SHP77 treated with DMSO at 0.1 percent for 48 hours (cell line): ENCODE measurements at regions not wholly inside any gene's neighbourhood (a gene's known extent, or its start where the extent isn't known, plus 50 kb on each side); places are given as distances from the start of the nearest gene placed in this dataset.
"Not testable (repeated sequence)": the region's sequence is repeated elsewhere in the genome, so short reads cannot be mapped to it uniquely, and the experiment has no call there.

ENCODE experiments used
- DNase-seq: peaks from one replicate; lab custom pipeline; 2025; lab: John Stamatoyannopoulos, UW

DNA sequence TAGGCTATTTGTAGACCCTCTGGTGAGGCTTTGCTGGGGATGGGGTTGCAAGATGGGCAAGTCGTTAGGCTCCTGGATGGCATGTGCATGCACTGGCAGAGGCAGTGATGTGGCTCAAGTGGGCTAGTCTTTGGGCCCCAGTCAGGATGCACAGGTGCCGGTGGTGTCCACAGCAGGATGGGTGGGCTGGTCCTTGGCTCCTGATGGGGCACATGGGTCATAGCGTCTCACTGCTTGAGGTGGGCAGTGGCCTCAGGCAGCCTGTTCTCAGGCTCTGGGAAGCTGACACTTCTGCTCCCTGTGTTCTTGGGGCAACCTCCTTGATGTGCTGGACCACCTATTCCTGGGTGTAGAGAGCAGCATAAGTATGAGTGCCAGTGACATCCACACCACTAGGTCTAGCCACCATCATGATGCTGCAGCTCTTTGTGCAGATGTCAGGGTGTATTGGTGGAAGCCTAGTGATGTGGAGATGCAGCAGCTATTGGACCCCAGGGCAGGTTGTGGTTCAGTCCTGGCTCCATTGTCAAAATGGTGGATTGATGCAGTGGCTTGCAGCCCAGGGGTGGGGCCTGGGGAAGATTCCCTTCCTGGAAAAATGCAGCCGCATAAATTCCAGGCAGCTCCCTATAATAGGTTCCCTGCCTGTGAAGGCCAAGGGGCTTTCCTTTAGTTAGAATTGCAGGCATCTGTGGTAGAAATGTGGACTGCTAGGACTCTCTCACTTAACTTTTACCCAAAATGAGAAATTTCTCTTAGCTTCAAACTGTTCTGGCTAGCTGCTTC, 742.5 kb upstream of the MDGA2 start:
- no peak for DNase-seq

GRCh38 chr14:48401321-48401720, 725.9 kb upstream of the MDGA2 start:
- DNase-seq = no peak

- DNase-seq = peak; percentile 46
These were observed 723.4 kb upstream of the MDGA2 start for GRCh38 chr14:48398675-48399282.

DNA sequence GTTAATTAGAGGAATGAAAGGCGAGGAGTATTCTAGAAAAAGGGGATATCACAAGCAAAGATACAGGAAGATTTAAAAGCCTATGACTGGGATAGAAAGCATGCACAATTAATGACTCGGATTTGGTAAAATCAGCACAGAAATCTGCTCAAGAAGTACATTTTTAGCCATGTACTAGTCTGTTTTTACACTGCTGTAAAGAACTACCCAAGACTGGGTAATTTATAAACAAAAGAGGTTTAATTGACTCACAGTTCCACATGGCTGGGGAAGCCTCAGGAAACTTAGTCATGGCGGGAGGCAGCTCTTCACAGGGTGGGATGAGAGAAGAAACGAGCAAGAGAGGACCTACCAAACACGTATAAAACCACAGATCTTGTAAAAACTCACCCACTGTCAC, 716.3 kb upstream of the MDGA2 start:
- DNase-seq = no peak

DNA sequence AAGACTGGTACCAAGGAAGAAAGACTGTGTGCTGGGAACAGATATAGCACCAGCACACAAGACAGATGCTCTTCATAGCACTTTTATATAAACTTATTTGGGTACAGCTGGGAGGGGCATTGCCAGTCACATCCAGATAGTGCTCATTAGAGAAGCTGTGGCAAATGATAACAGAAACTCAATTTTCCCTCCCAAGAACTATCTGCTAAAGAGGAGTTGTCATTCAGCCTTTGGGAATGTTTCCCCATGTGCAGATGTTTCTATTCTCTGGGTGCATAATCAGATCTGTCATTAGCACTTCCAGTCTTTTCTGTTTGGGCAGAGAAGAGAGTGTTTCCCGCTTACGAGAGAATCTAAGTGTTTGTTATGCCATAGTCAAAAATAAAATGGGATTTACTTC, 714.9 kb upstream of the MDGA2 start:
- DNase-seq = no peak

- DNase-seq = no peak
These were observed 709.4 kb upstream of the MDGA2 start for GRCh38 chr14:48384821-48385220.

GRCh38 chr14:48382961-48383360, 707.6 kb upstream of the MDGA2 start:
- DNase-seq = no peak

GRCh38 chr14:48378541-48378940, 703.1 kb upstream of the MDGA2 start:
- no peak for DNase-seq

DNA sequence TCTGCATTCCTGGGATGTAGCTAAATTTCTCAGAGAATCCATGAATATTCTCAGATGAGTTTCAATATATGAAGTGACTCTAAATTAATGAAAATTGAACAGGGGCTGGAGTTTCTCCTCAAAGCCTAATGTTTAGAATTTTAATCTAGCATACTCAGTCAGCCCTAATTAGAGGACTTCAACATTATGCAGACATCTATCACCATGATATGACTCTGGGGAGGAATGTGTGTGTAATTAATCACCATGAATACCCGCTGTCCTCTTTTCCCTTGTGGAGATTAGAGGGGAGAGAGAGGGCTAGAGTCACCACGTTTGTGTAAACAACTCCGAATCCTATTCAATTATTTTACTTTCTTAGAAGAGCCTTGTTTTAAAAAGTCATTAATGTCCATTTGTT, 698.6 kb upstream of the MDGA2 start:
- no peak for DNase-seq

- DNase-seq = no peak
These were observed 675.6 kb upstream of the MDGA2 start for GRCh38 chr14:48350971-48351370.

DNA sequence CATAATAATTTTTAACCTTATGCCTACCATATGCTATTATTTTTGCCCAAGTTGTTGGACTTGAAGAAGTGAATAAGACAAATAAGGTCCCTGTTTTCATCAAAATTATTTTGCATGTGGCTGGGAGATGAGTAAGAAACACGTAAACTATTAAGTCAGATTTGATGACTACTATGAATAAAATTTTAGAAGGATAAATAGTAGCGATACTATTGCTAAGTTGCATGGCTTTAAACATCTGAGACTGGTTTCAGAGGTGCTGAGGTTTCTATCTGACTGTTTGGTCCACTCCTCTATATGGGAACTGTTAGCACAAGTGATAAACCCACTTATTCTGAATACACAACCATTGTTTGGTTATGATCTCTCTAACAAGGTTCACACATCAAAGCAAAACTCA, 674.3 kb upstream of the MDGA2 start:
- no peak for DNase-seq

DNA sequence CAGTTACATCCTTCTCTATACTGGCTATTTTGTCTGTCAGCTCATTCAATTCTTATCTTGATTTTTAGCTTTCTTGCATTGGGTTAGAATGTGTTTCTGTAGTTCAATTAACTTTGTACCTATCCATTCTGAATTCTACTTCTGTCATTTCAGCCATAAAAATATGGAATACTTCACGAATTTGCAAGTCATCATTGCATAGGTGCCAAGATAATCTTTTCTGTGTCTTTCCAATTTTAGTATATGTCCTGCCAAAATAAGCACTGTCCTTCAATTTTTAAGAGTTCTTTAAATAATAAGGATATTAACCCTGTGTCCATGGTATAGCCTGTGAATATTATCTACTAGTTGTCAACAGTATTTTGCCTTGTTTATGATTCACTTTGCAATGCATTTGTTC, 665.7 kb upstream of the MDGA2 start:
- no peak for DNase-seq

DNA sequence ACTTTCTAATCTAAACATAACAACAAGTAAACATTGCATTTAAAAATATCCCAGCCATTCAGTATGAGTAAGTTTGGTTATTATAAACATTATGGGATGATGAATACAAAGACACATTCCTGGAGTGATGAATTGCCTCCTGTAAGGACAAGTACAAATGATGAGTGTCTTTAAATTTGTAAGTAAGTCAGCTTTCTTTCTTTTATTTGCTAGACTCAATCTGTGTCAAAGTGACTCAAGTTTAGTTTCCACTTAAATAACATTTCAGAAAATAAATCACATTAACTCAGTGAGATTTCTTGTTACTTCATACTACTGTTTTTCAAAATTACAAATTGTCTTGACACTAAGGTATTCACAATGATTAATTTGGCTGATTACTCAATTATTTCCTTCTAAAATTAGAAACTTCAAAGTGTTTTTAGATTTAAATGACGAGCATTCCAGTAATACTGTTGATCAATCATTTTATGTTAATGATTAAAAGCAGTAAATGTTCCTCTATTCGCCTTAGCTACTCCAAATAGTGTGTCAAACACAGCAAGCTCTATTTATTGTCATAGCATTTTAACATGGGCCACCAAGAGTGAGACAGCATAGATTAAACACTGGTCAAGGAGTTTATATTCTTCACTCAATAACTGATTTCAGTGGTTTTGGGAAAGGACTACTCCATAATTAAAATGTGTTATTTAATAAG, 658.0 kb upstream of the MDGA2 start:
- no peak for DNase-seq

GRCh38 chr14:48331421-48331820, 656.0 kb upstream of the MDGA2 start:
- no peak for DNase-seq

GRCh38 chr14:48325486-48325885, 650.1 kb upstream of the MDGA2 start:
- no peak for DNase-seq

GRCh38 chr14:48323665-48324064, 648.3 kb upstream of the MDGA2 start:
- no peak for DNase-seq

DNA sequence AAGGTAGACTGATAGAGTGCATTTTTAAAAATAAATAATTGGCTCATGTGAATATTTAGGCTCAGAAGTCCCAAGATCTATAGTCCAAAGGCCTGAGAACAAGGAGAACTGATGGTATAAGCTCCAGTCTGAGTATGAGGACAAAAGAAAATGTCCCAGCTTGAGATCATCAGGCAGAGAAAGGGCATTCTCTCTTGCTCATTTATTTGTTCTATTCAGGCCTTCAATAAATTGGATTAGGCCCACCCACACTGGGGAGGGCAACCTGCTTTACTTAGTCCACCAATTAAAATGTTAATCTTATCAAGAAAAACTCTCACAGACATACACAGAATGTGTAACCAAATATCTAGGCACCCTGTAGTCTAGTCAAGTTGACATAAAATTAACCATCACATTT, 644.4 kb upstream of the MDGA2 start:
- no peak for DNase-seq

DNA sequence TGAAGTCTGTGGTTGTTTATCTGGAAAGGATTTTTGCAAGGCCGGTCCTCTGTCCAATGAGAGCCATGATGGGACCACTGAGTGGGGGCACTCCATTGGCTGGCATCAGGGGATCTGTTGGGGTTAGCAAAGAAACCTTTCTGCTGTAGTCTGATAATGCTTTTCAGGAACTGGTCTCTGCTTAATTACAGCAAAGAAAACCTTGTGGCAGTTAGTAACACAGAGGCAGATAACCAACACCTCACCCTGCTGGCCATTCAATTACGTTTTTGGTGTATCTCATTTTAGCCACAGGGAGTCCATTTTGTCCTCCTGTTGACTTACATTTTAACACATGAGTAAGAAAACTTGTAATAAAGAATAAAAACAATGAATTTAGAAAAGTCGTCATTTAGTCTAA, 629.3 kb upstream of the MDGA2 start:
- DNase-seq = no peak

DNA sequence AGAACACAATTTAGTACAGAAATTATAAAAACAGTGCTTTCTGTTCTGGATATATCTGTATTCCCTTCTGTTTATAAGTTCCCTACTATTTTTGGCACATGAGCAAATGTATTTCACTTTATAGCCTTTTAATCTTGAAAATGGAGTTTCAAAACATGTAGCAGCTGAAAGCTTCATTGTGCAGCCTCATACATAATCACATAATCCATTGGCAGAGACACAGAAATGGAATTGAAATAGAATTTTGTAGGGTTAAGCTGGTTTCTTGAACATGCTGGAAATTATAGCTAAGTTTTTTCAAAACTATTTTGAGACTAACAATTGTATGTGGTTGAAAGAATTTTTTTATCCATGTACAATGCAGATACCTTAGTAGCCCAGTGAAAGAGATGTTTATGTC, 614.3 kb upstream of the MDGA2 start:
- DNase-seq = no peak

GRCh38 chr14:48285217-48285616, 609.8 kb upstream of the MDGA2 start:
- DNase-seq = peak; percentile 4

GRCh38 chr14:48275301-48275700, 599.9 kb upstream of the MDGA2 start:
- DNase-seq = no peak

DNA sequence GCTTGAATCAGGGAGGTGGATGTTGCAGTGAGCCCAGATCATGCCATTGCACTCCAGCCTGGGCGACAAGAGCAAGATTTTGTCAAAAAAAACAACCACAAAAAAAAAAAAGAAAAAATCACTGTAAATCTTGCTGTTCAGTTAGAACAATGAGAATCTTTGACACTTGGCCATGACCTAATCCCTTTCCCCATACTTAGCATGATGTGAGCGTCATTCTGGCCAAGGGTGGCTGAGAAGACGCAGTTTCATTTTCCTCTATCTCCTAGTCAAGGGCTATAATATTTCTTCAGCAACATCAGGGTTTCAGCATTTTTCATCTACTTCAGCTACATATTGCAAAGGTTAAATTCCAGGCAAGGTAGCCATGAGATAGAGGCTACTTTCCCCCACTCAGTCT, 599.4 kb upstream of the MDGA2 start:
- no peak for DNase-seq

DNA sequence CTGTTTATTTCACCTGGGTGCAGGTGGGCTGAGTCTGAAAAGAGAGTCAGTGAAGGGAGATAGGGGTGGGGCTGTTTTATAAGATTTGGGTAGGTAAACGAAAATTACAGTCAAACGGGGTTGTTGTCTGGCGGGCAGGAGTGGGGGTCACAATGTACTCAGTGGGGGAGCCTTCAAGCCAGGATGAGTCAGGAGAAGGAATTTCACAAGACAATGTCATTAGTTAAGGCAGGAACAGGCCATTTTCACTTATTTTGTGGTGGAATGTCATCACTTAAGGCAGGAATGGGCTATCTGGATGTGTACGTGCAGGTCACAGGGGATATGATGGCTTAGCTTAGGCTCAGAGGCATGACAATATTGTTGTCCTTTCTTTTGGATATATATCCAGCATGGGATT, 592.5 kb upstream of the MDGA2 start:
- DNase-seq = not testable (repeated sequence)
